ENCODE measurements at regions not wholly inside any gene's neighbourhood (a gene's known extent, or its start where the extent isn't known, plus 50 kb on each side); places are given as distances from the start of the nearest gene placed in this dataset.

DNA sequence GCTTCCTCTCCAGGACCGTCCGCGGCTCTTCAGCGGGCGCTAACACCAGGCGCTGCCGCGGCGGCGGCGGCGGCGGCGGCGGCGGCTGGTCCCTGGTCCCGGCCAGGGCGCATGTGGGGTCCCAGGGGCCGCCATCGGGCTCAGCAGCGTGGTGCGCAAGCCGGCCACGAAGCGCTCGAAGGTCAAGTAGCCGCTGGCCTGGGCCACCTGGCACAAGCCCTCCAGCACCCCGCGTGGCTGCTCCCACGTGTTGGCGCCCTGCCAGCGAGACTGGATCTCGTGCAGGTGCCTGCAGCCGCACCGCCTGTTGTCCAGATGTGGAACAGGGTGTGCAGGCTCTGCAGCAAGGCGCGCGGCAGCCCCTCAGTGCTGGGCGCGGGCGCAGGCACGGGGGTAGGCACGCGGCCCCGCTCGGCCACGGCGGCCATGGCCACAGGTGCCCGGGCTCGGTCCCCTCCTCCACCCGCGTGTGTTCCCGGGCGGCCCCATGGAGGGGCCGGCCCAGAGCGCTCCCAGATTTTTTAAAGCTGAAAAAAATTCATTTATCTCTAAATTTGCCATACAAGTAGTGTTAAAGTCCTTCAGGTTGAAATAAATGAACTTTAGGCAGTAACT, 884.2 kb upstream of the ZNF722 start:
- TF ChIP-seq, protein P1, sequence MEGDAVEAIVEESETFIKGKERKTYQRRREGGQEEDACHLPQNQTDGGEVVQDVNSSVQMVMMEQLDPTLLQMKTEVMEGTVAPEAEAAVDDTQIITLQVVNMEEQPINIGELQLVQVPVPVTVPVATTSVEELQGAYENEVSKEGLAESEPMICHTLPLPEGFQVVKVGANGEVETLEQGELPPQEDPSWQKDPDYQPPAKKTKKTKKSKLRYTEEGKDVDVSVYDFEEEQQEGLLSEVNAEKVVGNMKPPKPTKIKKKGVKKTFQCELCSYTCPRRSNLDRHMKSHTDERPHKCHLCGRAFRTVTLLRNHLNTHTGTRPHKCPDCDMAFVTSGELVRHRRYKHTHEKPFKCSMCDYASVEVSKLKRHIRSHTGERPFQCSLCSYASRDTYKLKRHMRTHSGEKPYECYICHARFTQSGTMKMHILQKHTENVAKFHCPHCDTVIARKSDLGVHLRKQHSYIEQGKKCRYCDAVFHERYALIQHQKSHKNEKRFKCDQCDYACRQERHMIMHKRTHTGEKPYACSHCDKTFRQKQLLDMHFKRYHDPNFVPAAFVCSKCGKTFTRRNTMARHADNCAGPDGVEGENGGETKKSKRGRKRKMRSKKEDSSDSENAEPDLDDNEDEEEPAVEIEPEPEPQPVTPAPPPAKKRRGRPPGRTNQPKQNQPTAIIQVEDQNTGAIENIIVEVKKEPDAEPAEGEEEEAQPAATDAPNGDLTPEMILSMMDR (IDR thresholded peaks at IDR 0.05; ENCODE audit: insufficient read depth, low read length, severe bottlenecking): no peak
- Histone ChIP-seq H3K27me3 (ENCODE audit: control insufficient read depth, insufficient read depth, low read length) (no peaks in the 10 kb centered on the region), H3K4me3 (ENCODE audit: low read depth, low read length) (no peak overlapping the region), H3K36me3 (ENCODE audit: control insufficient read depth, insufficient read depth, low read length) (no peaks in the 10 kb centered on the region)
- FAIRE-seq (no peak), DNase-seq (ENCODE audit: low read depth) (no peak)

Measured in bronchial epithelial cell (primary cell).